ENCODE measurements at regions not wholly inside any gene's neighbourhood (a gene's known extent, or its start where the extent isn't known, plus 50 kb on each side); places are given as distances from the start of the nearest gene placed in this dataset.
A peak's percentile ranks its signal among the peaks of the same experiment; 100 is the strongest.

DNA sequence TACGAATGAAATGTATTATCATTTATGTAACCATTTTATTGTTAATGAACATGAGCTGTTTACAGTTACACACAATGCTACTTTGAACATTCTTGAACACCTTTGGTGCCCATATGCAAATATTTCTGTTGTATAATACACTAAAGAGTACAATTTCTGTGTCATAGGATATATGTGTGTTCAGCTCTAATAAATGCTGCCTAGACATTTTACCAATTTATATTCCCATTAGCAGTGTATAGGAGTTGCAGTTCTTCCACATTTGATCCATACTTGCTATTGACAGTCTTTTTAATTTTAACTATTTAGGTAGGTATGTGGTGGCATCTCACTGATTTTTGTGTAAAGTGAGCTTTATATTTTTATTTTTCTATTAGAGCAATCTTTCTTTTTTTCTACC lies 331.8 kb downstream of the ZIC1 start:
- in situ Hi-C loops (cut with MboI; ENCODE audit: low sequenced_read_pairs) (no loop called here), dilution Hi-C loops (cut with HindIII; ENCODE audit: low sequenced_read_pairs, unreplicated experiment) (no loop called here), intact Hi-C loops (cut with micrococcal nuclease) (no loop called here)
- DNase-seq (no peak), ATAC-seq (ENCODE audit: low read depth) (no peak)
- ChIA-PET CTCF (no interaction called here), POLR2A (ENCODE audit: unreplicated experiment) (no interaction called here)
- Histone ChIP-seq H3K23ac (ENCODE audit: low read depth, low read length) (no peak overlapping the region), H3K27ac (ENCODE audit: insufficient read depth, low read length) (no peak overlapping the region), H2AK5ac (ENCODE audit: low read depth, low read length) (no peak overlapping the region), H3K79me1 (ENCODE audit: low read depth in 1 of 2, low read length in 2 of 2) (no peaks in the 10 kb centered on the region), H2BK120ac (ENCODE audit: low read depth, low read length) (no peak overlapping the region), H3K4me2 (ENCODE audit: low read depth, low read length) (no peak overlapping the region), H4K8ac (ENCODE audit: low read depth in 2 of 2, low read length in 2 of 2) (no peak overlapping the region), H3K56ac (ENCODE audit: extremely low read depth, insufficient read depth, low read length) (no peak overlapping the region), H2BK5ac (ENCODE audit: low read depth, low read length, poor library complexity, severe bottlenecking) (no peak overlapping the region), H4K20me1 (ENCODE audit: insufficient read depth, low read length) (no peaks in the 10 kb centered on the region), H3K9me1 (ENCODE audit: insufficient read depth, low read length) (no peaks in the 10 kb centered on the region), H3K18ac (ENCODE audit: low read depth, low read length) (no peak overlapping the region), H3K4me3 (ENCODE audit: insufficient read depth, low read depth, low read length) (no peak overlapping the region), H4K91ac (ENCODE audit: insufficient read depth, low read depth, low read length) (no peak overlapping the region), H3K36me3 (ENCODE audit: control insufficient read depth, insufficient read depth, low read length) (no peaks in the 10 kb centered on the region), H2BK20ac (ENCODE audit: low read depth, low read length) (no peak overlapping the region), H2BK15ac (ENCODE audit: low read depth, low read length) (no peak overlapping the region), H3K14ac (replicated peaks; ENCODE audit: low read depth, low read length) (no peak overlapping the region), H3K4ac (ENCODE audit: low read depth, low read length) (no peak overlapping the region), H2AFZ (replicated peaks; ENCODE audit: low read length, poor library complexity) (no peak overlapping the region), H3K9me3 (ENCODE audit: control insufficient read depth, insufficient read depth, low read length) (no peaks in the 10 kb centered on the region), H3K27me3 (ENCODE audit: control insufficient read depth, insufficient read depth, low read length) (no peaks in the 10 kb centered on the region), H2AK9ac (replicated peaks; ENCODE audit: low read depth, low read length, poor library complexity) (no peak overlapping the region), H4K5ac (ENCODE audit: low read depth, low read length) (no peak overlapping the region), H3K4me1 (ENCODE audit: control insufficient read depth, insufficient read depth, low read length) (no peaks in the 10 kb centered on the region), H3K9ac (ENCODE audit: low read depth, low read length) (no peak overlapping the region)
- BruUV-seq (replicated peaks): no TSS peak
- peak; percentile 40 for TF ChIP-seq MAFK (IDR thresholded peaks at IDR 0.05; ENCODE audit: low read depth, low read length)
- no peak for TF ChIP-seq NFE2L2 (IDR thresholded peaks at IDR 0.05; ENCODE audit: low read depth, low read length)
- TF ChIP-seq BHLHE40 (IDR thresholded peaks at IDR 0.05; ENCODE audit: low read depth, low read length): no peak
- WGBS, 2 experiments (ENCODE audit: extremely low coverage in 2 of 2, insufficient read length in 1 of 2): no CpG with 5 or more reads among the region's 1 CpG

Measured in IMR-90 (cell line).